ENCODE measurements at regions not wholly inside any gene's neighbourhood (a gene's known extent, or its start where the extent isn't known, plus 50 kb on each side); places are given as distances from the start of the nearest gene placed in this dataset.

- DNase-seq (ENCODE audit: extremely low spot score), result no peak
- TF ChIP-seq CTCF (IDR thresholded peaks at IDR 0.05; ENCODE audit: control extremely low read depth, extremely low read depth, low read depth, missing control alignments), result no peak
- CTCF ChIA-PET, result interaction anchor here (0.9 to 1.1 kb wide), 2 partner anchors 35 to 50 kb away, joined by 3 read pairs; no protein-coding TSS in a partner anchor
- POLR2A ChIA-PET, result no interaction called here
Observed at GRCh38 chr15:49747340-49747739, 126.5 kb downstream of the DTWD1 start.

- TF ChIP-seq CTCF (IDR thresholded peaks at IDR 0.05; ENCODE audit: control extremely low read depth, extremely low read depth, low read depth, missing control alignments), result no peak
- POLR2A ChIA-PET, result no interaction called here
- CTCF ChIA-PET, result no interaction called here
- no peak for DNase-seq (ENCODE audit: extremely low spot score)
Observed at GRCh38 chr15:49748791-49749190, 127.9 kb downstream of the DTWD1 start.

- no peak for DNase-seq (ENCODE audit: extremely low spot score)
- ChIA-PET CTCF (no interaction called here), POLR2A (no interaction called here)
- no peak for TF ChIP-seq CTCF (IDR thresholded peaks at IDR 0.05; ENCODE audit: control extremely low read depth, extremely low read depth, low read depth, missing control alignments)
Observed at GRCh38 chr15:49750553-49750952, 129.7 kb downstream of the DTWD1 start.

GRCh38 chr15:49751191-49751590 is 130.3 kb downstream of the DTWD1 start:
- ChIA-PET POLR2A (no interaction called here), CTCF (no interaction called here)
- no peak for TF ChIP-seq CTCF (IDR thresholded peaks at IDR 0.05; ENCODE audit: control extremely low read depth, extremely low read depth, low read depth, missing control alignments)
- DNase-seq (ENCODE audit: extremely low spot score), result no peak

GRCh38 chr15:49751751-49752150 is 130.9 kb downstream of the DTWD1 start:
- DNase-seq (ENCODE audit: extremely low spot score), result no peak
- POLR2A ChIA-PET, result no interaction called here
- CTCF ChIA-PET, result no interaction called here
- TF ChIP-seq CTCF (IDR thresholded peaks at IDR 0.05; ENCODE audit: control extremely low read depth, extremely low read depth, low read depth, missing control alignments), result no peak

- no peak for TF ChIP-seq CTCF (IDR thresholded peaks at IDR 0.05; ENCODE audit: control extremely low read depth, extremely low read depth, low read depth, missing control alignments)
- no peak for DNase-seq (ENCODE audit: extremely low spot score)
- CTCF ChIA-PET, result no interaction called here
- POLR2A ChIA-PET, result no interaction called here
Observed at GRCh38 chr15:49752517-49752916, 131.7 kb downstream of the DTWD1 start.

GRCh38 chr15:49758456-49758855 is 137.6 kb downstream of the DTWD1 start:
- DNase-seq (ENCODE audit: extremely low spot score), result no peak
- no peak for TF ChIP-seq CTCF (IDR thresholded peaks at IDR 0.05; ENCODE audit: control extremely low read depth, extremely low read depth, low read depth, missing control alignments)
- CTCF ChIA-PET, result no interaction called here
- POLR2A ChIA-PET, result no interaction called here
